Astrocyte (in vitro differentiated cells and primary cell): ENCODE measurements at regions not wholly inside any gene's neighbourhood (a gene's known extent, or its start where the extent isn't known, plus 50 kb on each side); places are given as distances from the start of the nearest gene placed in this dataset.

Source experiments
- CTCF ChIP-seq: IDR thresholded peaks from 2 replicates; pipeline ENCODE4 v1.5.1; 2011; ENCODE audit warnings: low read depth, mild to moderate bottlenecking, inconsistent platforms, low read length, moderate library complexity; ENCODE audit not compliant: insufficient read depth
- EZH2 ChIP-seq: IDR thresholded peaks from 2 replicates; pipeline ENCODE4 v1.6.1; 2012; ENCODE audit warnings: mild to moderate bottlenecking, low read length, inconsistent platforms; ENCODE audit not compliant: insufficient read depth

GRCh38 chrY:7728935-7729317 is 817.4 kb upstream of the AMELY start:
- TF ChIP-seq CTCF (no peak), EZH2 (no peak)
